ENCODE measurements at regions not wholly inside any gene's neighbourhood (a gene's known extent, or its start where the extent isn't known, plus 50 kb on each side); places are given as distances from the start of the nearest gene placed in this dataset.

- no peak for DNase-seq (ENCODE audit: low read depth)
- TF ChIP-seq CTCF (IDR thresholded peaks at IDR 0.05; ENCODE audit: insufficient read depth, low read length, poor library complexity, severe bottlenecking) = no peak
- Histone ChIP-seq H3K36me3 (ENCODE audit: control insufficient read depth, insufficient read depth, low read length) (no peaks in the 10 kb centered on the region), H3K4me3 (ENCODE audit: low read depth, low read length) (no peak overlapping the region), H3K27me3 (ENCODE audit: control insufficient read depth, insufficient read depth, low read length) (no peaks in the 10 kb centered on the region)
Measured at GRCh38 chr10:43703286-43703685, 54.6 kb upstream of the ZNF32 start.

GRCh38 chr10:43702936-43703281 is 54.2 kb upstream of the ZNF32 start:
- H3K36me3 ChIP-seq (ENCODE audit: control insufficient read depth, insufficient read depth, low read length) = no peaks in the 10 kb centered on the region
- H3K27me3 ChIP-seq (ENCODE audit: control insufficient read depth, insufficient read depth, low read length) = no peaks in the 10 kb centered on the region
- no peak for DNase-seq (ENCODE audit: low read depth)
- no peak overlapping the region for H3K4me3 ChIP-seq (ENCODE audit: low read depth, low read length)
- TF ChIP-seq CTCF (IDR thresholded peaks at IDR 0.05; ENCODE audit: insufficient read depth, low read length, poor library complexity, severe bottlenecking) = no peak

GRCh38 chr10:43702213-43702935 is 53.7 kb upstream of the ZNF32 start:
- no peak for TF ChIP-seq CTCF (IDR thresholded peaks at IDR 0.05; ENCODE audit: insufficient read depth, low read length, poor library complexity, severe bottlenecking)

GRCh38 chr10:43701295-43701694 is 52.6 kb upstream of the ZNF32 start:
- no peak overlapping the region for H3K4me3 ChIP-seq (ENCODE audit: low read depth, low read length)
- TF ChIP-seq CTCF (IDR thresholded peaks at IDR 0.05; ENCODE audit: insufficient read depth, low read length, poor library complexity, severe bottlenecking) = no peak
- no peak for DNase-seq (ENCODE audit: low read depth)
- no peaks in the 10 kb centered on the region for H3K36me3 ChIP-seq (ENCODE audit: control insufficient read depth, insufficient read depth, low read length)
- no peaks in the 10 kb centered on the region for H3K27me3 ChIP-seq (ENCODE audit: control insufficient read depth, insufficient read depth, low read length)

More at GRCh38 chr10:43702213-43702935, 53.7 kb upstream of the ZNF32 start:
- no peaks in the 10 kb centered on the region for H3K36me3 ChIP-seq (ENCODE audit: control insufficient read depth, insufficient read depth, low read length)
- H3K27me3 ChIP-seq (ENCODE audit: control insufficient read depth, insufficient read depth, low read length) = no peaks in the 10 kb centered on the region
- no peak overlapping the region for H3K4me3 ChIP-seq (ENCODE audit: low read depth, low read length)
- DNase-seq (ENCODE audit: low read depth) = no peak

GRCh38 chr10:43700306-43700705 is 51.6 kb upstream of the ZNF32 start:
- H3K4me3 ChIP-seq (ENCODE audit: low read depth, low read length) = no peak overlapping the region
- no peak for TF ChIP-seq CTCF (IDR thresholded peaks at IDR 0.05; ENCODE audit: insufficient read depth, low read length, poor library complexity, severe bottlenecking)
- no peaks in the 10 kb centered on the region for H3K36me3 ChIP-seq (ENCODE audit: control insufficient read depth, insufficient read depth, low read length)
- no peak for DNase-seq (ENCODE audit: low read depth)
- no peaks in the 10 kb centered on the region for H3K27me3 ChIP-seq (ENCODE audit: control insufficient read depth, insufficient read depth, low read length)

- no peaks in the 10 kb centered on the region for H3K27me3 ChIP-seq (ENCODE audit: control insufficient read depth, insufficient read depth, low read length)
- TF ChIP-seq CTCF (IDR thresholded peaks at IDR 0.05; ENCODE audit: insufficient read depth, low read length, poor library complexity, severe bottlenecking) = no peak
- DNase-seq (ENCODE audit: low read depth) = no peak
- no peak overlapping the region for H3K4me3 ChIP-seq (ENCODE audit: low read depth, low read length)
- no peaks in the 10 kb centered on the region for H3K36me3 ChIP-seq (ENCODE audit: control insufficient read depth, insufficient read depth, low read length)
Measured at GRCh38 chr10:43699516-43699915, 50.8 kb upstream of the ZNF32 start.

All from kidney epithelial cell (primary cell).